HEK293 (cell line): ENCODE measurements at regions not wholly inside any gene's neighbourhood (a gene's known extent, or its start where the extent isn't known, plus 50 kb on each side); places are given as distances from the start of the nearest gene placed in this dataset.

Experiments
- HOXC10 ChIP-seq: sonication (generic); formaldehyde crosslinking; IDR thresholded peaks from 2 replicates; pipeline ENCODE4 v1.8.1; 2023; ENCODE audit warnings: mild to moderate bottlenecking, missing genetic modification reagents
- KLF1 ChIP-seq: fragments of 450-650 bp; formaldehyde crosslinking; IDR thresholded peaks from 2 replicates; pipeline ENCODE4 v1.5.1; 2016; ENCODE audit warnings: missing biosample characterization, missing genetic modification characterization
- MEIS1 ChIP-seq: sonication (generic); formaldehyde crosslinking; IDR thresholded peaks from 2 replicates; pipeline ENCODE4 v1.8.1; 2022; ENCODE audit warnings: missing genetic modification reagents, mild to moderate bottlenecking, borderline replicate concordance
- OSR2 ChIP-seq: fragments of 450-650 bp; formaldehyde crosslinking; IDR thresholded peaks from 2 replicates; pipeline ENCODE4 v1.5.1; 2016; ENCODE audit warnings: missing biosample characterization, missing genetic modification characterization
- ZNF248 ChIP-seq: fragments of 450-650 bp; formaldehyde crosslinking; IDR thresholded peaks from 2 replicates; pipeline ENCODE4 v1.5.1; 2017; ENCODE audit warnings: missing biosample characterization, missing genetic modification characterization
- ZNF302 ChIP-seq: fragments of 450-650 bp; formaldehyde crosslinking; IDR thresholded peaks from 2 replicates; pipeline ENCODE4 v1.5.1; 2016; ENCODE audit warnings: missing biosample characterization, missing genetic modification characterization, low read depth
- ZNF426 ChIP-seq: fragments of 450-650 bp; formaldehyde crosslinking; IDR thresholded peaks from 2 replicates; pipeline ENCODE4 v1.5.1; 2017; ENCODE audit warnings: missing biosample characterization, missing genetic modification characterization, mild to moderate bottlenecking, inconsistent platforms, moderate library complexity
- ZNF510 ChIP-seq: fragments of 450-650 bp; formaldehyde crosslinking; IDR thresholded peaks from 2 replicates; pipeline ENCODE4 v1.5.1; 2018; ENCODE audit warnings: mild to moderate bottlenecking, missing genetic modification characterization, missing biosample characterization; ENCODE audit not compliant: insufficient replicate concordance
- ZNF629 ChIP-seq: fragments of 450-650 bp; formaldehyde crosslinking; IDR thresholded peaks from 2 replicates; pipeline ENCODE4 v1.5.1; 2017; ENCODE audit warnings: missing biosample characterization, missing genetic modification characterization
- TF ChIP-seq, protein P1 (sequence below): fragments of 450-650 bp; formaldehyde crosslinking; IDR thresholded peaks from 2 replicates; pipeline ENCODE4 v1.5.1; 2016; ENCODE audit warnings: missing biosample characterization, missing genetic modification characterization
- TF ChIP-seq, protein P2 (sequence below): fragments of 450-650 bp; formaldehyde crosslinking; IDR thresholded peaks from 2 replicates; pipeline ENCODE4 v1.5.1; 2017; ENCODE audit warnings: missing biosample characterization, missing genetic modification characterization
- TF ChIP-seq, protein P3 (sequence below): fragments of 450-650 bp; formaldehyde crosslinking; IDR thresholded peaks from 2 replicates; pipeline ENCODE4 v1.5.1; 2016; ENCODE audit warnings: missing biosample characterization, missing genetic modification characterization, low read depth
- TF ChIP-seq, protein P4 (sequence below): fragments of 450-650 bp; formaldehyde crosslinking; IDR thresholded peaks from 2 replicates; pipeline ENCODE4 v1.5.1; 2016; ENCODE audit warnings: missing biosample characterization, missing genetic modification characterization
- TF ChIP-seq, protein P5 (sequence below): fragments of 450-650 bp; formaldehyde crosslinking; IDR thresholded peaks from 2 replicates; pipeline ENCODE4 v1.5.1; 2016; ENCODE audit warnings: missing biosample characterization, missing genetic modification characterization

DNA sequence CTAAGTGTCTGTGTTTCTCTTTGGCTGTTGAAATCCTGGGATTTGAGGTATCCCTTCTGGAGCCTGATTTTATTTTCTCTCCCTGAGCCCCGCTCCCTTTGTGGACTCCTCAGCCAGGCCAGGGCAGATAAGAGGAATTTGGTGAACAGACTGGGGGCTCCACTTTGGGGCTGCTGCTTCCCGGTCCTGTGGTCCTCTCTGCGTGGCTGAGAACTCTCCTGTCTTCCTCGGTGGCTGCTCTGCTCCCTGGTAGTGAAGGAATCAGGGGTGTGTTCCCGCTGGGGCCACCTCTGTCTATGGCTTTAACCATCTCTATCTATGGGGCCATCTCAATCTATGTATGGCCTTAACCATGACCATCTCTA, 71.7 kb upstream of the SH3PXD2B start:
- no peak for TF ChIP-seq OSR2 (tag by site-specific recombination)
- TF ChIP-seq, protein P1, sequence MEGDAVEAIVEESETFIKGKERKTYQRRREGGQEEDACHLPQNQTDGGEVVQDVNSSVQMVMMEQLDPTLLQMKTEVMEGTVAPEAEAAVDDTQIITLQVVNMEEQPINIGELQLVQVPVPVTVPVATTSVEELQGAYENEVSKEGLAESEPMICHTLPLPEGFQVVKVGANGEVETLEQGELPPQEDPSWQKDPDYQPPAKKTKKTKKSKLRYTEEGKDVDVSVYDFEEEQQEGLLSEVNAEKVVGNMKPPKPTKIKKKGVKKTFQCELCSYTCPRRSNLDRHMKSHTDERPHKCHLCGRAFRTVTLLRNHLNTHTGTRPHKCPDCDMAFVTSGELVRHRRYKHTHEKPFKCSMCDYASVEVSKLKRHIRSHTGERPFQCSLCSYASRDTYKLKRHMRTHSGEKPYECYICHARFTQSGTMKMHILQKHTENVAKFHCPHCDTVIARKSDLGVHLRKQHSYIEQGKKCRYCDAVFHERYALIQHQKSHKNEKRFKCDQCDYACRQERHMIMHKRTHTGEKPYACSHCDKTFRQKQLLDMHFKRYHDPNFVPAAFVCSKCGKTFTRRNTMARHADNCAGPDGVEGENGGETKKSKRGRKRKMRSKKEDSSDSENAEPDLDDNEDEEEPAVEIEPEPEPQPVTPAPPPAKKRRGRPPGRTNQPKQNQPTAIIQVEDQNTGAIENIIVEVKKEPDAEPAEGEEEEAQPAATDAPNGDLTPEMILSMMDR (tag by site-specific recombination), result no peak
- no peak for TF ChIP-seq MEIS1
- TF ChIP-seq, protein P2, sequence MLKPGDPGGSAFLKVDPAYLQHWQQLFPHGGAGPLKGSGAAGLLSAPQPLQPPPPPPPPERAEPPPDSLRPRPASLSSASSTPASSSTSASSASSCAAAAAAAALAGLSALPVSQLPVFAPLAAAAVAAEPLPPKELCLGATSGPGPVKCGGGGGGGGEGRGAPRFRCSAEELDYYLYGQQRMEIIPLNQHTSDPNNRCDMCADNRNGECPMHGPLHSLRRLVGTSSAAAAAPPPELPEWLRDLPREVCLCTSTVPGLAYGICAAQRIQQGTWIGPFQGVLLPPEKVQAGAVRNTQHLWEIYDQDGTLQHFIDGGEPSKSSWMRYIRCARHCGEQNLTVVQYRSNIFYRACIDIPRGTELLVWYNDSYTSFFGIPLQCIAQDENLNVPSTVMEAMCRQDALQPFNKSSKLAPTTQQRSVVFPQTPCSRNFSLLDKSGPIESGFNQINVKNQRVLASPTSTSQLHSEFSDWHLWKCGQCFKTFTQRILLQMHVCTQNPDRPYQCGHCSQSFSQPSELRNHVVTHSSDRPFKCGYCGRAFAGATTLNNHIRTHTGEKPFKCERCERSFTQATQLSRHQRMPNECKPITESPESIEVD, result no peak
- TF ChIP-seq ZNF302, result no peak
- no peak for TF ChIP-seq ZNF629
- no peak for TF ChIP-seq KLF1 (tag by site-specific recombination)
- no peak for TF ChIP-seq HOXC10 (CRISPR knock-in tag)
- TF ChIP-seq ZNF510 (tag by site-specific recombination), result no peak
- no peak for TF ChIP-seq ZNF248 (tag by site-specific recombination)
- TF ChIP-seq, protein P3, sequence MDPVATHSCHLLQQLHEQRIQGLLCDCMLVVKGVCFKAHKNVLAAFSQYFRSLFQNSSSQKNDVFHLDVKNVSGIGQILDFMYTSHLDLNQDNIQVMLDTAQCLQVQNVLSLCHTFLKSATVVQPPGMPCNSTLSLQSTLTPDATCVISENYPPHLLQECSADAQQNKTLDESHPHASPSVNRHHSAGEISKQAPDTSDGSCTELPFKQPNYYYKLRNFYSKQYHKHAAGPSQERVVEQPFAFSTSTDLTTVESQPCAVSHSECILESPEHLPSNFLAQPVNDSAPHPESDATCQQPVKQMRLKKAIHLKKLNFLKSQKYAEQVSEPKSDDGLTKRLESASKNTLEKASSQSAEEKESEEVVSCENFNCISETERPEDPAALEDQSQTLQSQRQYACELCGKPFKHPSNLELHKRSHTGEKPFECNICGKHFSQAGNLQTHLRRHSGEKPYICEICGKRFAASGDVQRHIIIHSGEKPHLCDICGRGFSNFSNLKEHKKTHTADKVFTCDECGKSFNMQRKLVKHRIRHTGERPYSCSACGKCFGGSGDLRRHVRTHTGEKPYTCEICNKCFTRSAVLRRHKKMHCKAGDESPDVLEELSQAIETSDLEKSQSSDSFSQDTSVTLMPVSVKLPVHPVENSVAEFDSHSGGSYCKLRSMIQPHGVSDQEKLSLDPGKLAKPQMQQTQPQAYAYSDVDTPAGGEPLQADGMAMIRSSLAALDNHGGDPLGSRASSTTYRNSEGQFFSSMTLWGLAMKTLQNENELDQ (tag by site-specific recombination), result no peak
- TF ChIP-seq, protein P4, sequence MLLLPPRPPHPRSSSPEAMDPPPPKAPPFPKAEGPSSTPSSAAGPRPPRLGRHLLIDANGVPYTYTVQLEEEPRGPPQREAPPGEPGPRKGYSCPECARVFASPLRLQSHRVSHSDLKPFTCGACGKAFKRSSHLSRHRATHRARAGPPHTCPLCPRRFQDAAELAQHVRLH (tag by site-specific recombination), result no peak
- TF ChIP-seq, protein P5, sequence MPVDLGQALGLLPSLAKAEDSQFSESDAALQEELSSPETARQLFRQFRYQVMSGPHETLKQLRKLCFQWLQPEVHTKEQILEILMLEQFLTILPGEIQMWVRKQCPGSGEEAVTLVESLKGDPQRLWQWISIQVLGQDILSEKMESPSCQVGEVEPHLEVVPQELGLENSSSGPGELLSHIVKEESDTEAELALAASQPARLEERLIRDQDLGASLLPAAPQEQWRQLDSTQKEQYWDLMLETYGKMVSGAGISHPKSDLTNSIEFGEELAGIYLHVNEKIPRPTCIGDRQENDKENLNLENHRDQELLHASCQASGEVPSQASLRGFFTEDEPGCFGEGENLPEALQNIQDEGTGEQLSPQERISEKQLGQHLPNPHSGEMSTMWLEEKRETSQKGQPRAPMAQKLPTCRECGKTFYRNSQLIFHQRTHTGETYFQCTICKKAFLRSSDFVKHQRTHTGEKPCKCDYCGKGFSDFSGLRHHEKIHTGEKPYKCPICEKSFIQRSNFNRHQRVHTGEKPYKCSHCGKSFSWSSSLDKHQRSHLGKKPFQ (tag by site-specific recombination), result no peak
- TF ChIP-seq ZNF426 (tag by site-specific recombination), result no peak
